Vagina (tissue), 2 donors: ENCODE measurements at regions not wholly inside any gene's neighbourhood (a gene's known extent, or its start where the extent isn't known, plus 50 kb on each side); places are given as distances from the start of the nearest gene placed in this dataset.

ENCODE experiments used
- DNase-seq, 2 donors: peaks; one replicate each; pipeline ENCODE4 v3.0.0-alpha.2; 2017; ENCODE audit errors: extremely low spot score in 2 of 2
- H3K27ac ChIP-seq: fragments of 200-600 bp; sonication (generic); one replicate; pipeline ENCODE4 v1.5.1; 2019
- H3K27me3 ChIP-seq: fragments of 200-600 bp; sonication (generic); one replicate; pipeline ENCODE4 v1.5.1; 2019
- H3K36me3 ChIP-seq, 2 donors: fragments of 200-600 bp; sonication (generic); one replicate each; pipeline ENCODE4 v1.5.1; 2017 to 2019
- H3K4me1 ChIP-seq: fragments of 200-600 bp; sonication (generic); one replicate; pipeline ENCODE4 v1.5.1; 2019
- H3K4me3 ChIP-seq, 2 donors: fragments of 200-600 bp; sonication (generic); 1 replicate in 1 of 2; 2 replicates in 1 of 2; pipeline ENCODE4 v1.5.1; 2016 to 2019
- H3K9me3 ChIP-seq: fragments of 200-600 bp; sonication (generic); one replicate; pipeline ENCODE4 v1.5.1; 2019
- POLR2A ChIP-seq, 2 donors: fragments of 450-650 bp; IDR thresholded peaks; one replicate each; pipeline ENCODE4 v1.6.1; 2017; ENCODE audit warnings: antibody characterized with exemption in 2 of 2, mild to moderate bottlenecking in 2 of 2, moderate library complexity in 2 of 2
- POLR2AphosphoS5 ChIP-seq, 2 donors: sonication (generic); formaldehyde crosslinking; IDR thresholded peaks; one replicate each; pipeline ENCODE4 v1.9.0; 2017; ENCODE audit warnings: antibody characterized with exemption in 2 of 2, mild to moderate bottlenecking in 2 of 2, low read depth in 1 of 2; ENCODE audit not compliant: insufficient read depth in 1 of 2
- intact Hi-C: fragments of 100-400 bp; cut with DNase I; formaldehyde crosslinking; loops from one replicate; pipeline ENCODE4 v1.15.1; 2023
- TF ChIP-seq, protein P1 (sequence below), 3 experiments: fragments of 450-650 bp in 2 of 3; fragments of 200-600 bp in 1 of 3; sonication (generic) in 1 of 3; IDR thresholded peaks; one replicate each; pipeline ENCODE4 v1.5.1; 2017 to 2019; ENCODE audit warnings: antibody characterized with exemption in 3 of 3, mild to moderate bottlenecking in 2 of 3, moderate library complexity in 2 of 3

DNA sequence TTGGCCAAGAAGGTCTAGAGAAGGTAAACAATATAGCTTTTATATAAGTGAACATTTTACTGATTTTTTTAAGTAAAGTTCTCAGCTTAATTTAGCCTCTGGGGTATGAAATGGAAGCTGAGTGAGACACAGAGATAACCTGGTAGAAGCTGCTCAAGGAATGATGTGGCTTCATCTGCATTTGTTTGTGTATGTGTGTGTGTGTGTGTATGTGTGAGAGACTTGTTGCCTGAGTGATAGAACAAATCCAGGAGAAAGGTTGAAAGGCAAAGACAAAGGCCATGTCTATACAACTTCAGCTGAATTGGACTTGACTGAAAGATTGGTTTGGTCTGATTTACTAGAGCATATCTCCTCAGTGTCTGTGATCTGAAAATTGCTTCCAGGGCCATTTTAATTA lies 63.6 kb downstream of the PCDH7 start:
- H3K4me1 ChIP-seq, result no peaks in the 10 kb centered on the region
- H3K27me3 ChIP-seq, result no peaks in the 10 kb centered on the region
- H3K27ac ChIP-seq, result no peak overlapping the region
- intact Hi-C loops, result no loop called here
- no peak overlapping the region for H3K4me3 ChIP-seq
- DNase-seq, result no peak
- TF ChIP-seq POLR2A (IDR thresholded peaks at IDR 0.05) (no peak), POLR2AphosphoS5 (IDR thresholded peaks at IDR 0.05; ENCODE audit: insufficient read depth in 1 of 2, low read depth in 1 of 2) (no peak)
- TF ChIP-seq, protein P1, sequence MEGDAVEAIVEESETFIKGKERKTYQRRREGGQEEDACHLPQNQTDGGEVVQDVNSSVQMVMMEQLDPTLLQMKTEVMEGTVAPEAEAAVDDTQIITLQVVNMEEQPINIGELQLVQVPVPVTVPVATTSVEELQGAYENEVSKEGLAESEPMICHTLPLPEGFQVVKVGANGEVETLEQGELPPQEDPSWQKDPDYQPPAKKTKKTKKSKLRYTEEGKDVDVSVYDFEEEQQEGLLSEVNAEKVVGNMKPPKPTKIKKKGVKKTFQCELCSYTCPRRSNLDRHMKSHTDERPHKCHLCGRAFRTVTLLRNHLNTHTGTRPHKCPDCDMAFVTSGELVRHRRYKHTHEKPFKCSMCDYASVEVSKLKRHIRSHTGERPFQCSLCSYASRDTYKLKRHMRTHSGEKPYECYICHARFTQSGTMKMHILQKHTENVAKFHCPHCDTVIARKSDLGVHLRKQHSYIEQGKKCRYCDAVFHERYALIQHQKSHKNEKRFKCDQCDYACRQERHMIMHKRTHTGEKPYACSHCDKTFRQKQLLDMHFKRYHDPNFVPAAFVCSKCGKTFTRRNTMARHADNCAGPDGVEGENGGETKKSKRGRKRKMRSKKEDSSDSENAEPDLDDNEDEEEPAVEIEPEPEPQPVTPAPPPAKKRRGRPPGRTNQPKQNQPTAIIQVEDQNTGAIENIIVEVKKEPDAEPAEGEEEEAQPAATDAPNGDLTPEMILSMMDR (IDR thresholded peaks at IDR 0.05), result no peak
- H3K36me3 ChIP-seq, result no peaks in the 10 kb centered on the region
- no peaks in the 10 kb centered on the region for H3K9me3 ChIP-seq

DNA sequence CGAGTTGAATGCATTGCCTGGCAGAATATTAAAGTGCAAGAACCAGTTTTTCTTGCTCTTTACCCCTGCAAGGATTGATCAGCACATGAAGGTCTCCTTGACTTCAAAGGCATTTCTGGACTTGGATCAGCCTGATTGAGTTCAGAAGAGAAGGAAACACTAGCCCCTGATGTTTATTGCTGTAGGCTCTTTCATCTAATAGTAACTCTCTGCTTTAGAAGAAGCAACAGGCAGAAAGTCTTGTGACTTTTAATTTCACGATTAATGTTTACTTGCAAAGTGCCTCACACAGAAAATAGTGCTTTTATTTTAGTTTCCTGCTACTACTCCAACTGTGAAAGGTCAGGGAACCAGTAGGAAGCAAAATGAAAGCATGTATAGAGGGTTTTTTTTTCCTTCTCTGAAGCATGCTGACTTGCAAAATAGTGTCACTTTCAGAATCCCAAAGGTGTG lies 69.1 kb downstream of the PCDH7 start:
- no peak for DNase-seq
- TF ChIP-seq, protein P1 (IDR thresholded peaks at IDR 0.05), result no peak
- TF ChIP-seq POLR2A (IDR thresholded peaks at IDR 0.05) (no peak), POLR2AphosphoS5 (IDR thresholded peaks at IDR 0.05; ENCODE audit: insufficient read depth in 1 of 2, low read depth in 1 of 2) (no peak)
- Histone ChIP-seq H3K27ac (no peak overlapping the region), H3K36me3 (no peaks in the 10 kb centered on the region), H3K4me1 (peaks cover 7% of the 10 kb centered on the region), H3K27me3 (no peaks in the 10 kb centered on the region), H3K4me3 (no peak overlapping the region), H3K9me3 (no peaks in the 10 kb centered on the region)
- intact Hi-C loops, result no loop called here

GRCh38 chr4:30790123-30790522 lies 70.0 kb downstream of the PCDH7 start:
- TF ChIP-seq POLR2AphosphoS5 (IDR thresholded peaks at IDR 0.05; ENCODE audit: insufficient read depth in 1 of 2, low read depth in 1 of 2) (no peak), POLR2A (IDR thresholded peaks at IDR 0.05) (no peak)
- TF ChIP-seq, protein P1 (IDR thresholded peaks at IDR 0.05), result no peak
- no peak overlapping the region for H3K27ac ChIP-seq
- H3K4me1 ChIP-seq, result peaks cover 7% of the 10 kb centered on the region

DNA sequence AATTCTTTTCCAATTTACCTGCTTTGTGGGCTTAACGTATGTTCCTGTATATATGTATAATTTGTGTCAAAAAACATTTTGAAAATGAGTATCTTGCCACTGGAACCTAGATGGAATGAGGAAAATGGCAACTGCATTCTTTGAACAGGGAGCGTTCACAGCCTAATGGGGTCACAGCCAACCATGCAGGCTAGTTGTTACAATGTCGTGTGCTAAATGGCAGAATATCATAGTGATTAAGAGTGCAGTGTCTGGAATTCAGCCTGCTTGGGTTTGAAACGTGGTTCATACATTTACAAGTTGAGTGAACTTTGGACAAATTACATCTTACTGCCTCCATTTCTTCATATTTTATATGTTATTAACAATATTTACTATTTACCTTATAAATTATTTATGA lies 70.8 kb downstream of the PCDH7 start:
- no peak for DNase-seq
- H3K27me3 ChIP-seq, result no peaks in the 10 kb centered on the region
- intact Hi-C loops, result no loop called here
- no peaks in the 10 kb centered on the region for H3K36me3 ChIP-seq
- peaks cover 7% of the 10 kb centered on the region for H3K4me1 ChIP-seq
- no peak overlapping the region for H3K27ac ChIP-seq
- H3K9me3 ChIP-seq, result no peaks in the 10 kb centered on the region
- H3K4me3 ChIP-seq, result no peak overlapping the region
- TF ChIP-seq POLR2A (IDR thresholded peaks at IDR 0.05), result no peak
- TF ChIP-seq, protein P1 (IDR thresholded peaks at IDR 0.05), result no peak

More at GRCh38 chr4:30790123-30790522, 70.0 kb downstream of the PCDH7 start:
- intact Hi-C loops, result no loop called here
- no peak for DNase-seq
- Histone ChIP-seq H3K27me3 (no peaks in the 10 kb centered on the region), H3K9me3 (no peaks in the 10 kb centered on the region), H3K4me3 (no peak overlapping the region), H3K36me3 (no peaks in the 10 kb centered on the region)

DNA sequence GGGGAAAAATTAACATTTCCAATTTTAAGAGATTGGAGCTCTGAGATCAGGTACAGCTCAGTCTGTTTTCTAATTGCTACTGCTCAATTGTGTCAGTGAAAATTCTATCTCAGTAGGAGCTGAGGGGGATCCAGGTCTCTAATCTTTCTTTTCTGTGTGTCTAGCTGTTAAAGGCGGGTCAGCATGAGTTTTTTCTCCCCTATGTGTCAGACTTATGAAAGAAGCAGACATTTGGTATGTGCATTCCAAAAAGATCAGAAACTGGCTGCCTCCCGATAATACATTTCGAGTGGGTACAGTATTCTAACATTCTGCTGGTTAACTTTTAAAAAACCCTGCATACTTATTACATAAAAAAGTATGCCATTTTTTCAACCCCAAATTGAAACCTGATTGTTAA lies 72.4 kb downstream of the PCDH7 start:
- no peak for DNase-seq
- intact Hi-C loops, result no loop called here
- H3K4me3 ChIP-seq, result no peak overlapping the region
- H3K4me1 ChIP-seq, result peaks cover 7% of the 10 kb centered on the region
- no peaks in the 10 kb centered on the region for H3K27me3 ChIP-seq
- TF ChIP-seq, protein P1 (IDR thresholded peaks at IDR 0.05), result no peak
- TF ChIP-seq POLR2AphosphoS5 (IDR thresholded peaks at IDR 0.05; ENCODE audit: insufficient read depth in 1 of 2, low read depth in 1 of 2), result no peak
- TF ChIP-seq POLR2A (IDR thresholded peaks at IDR 0.05), result no peak
- H3K27ac ChIP-seq, result no peak overlapping the region
- no peaks in the 10 kb centered on the region for H3K9me3 ChIP-seq
- no peaks in the 10 kb centered on the region for H3K36me3 ChIP-seq
